ENCODE measurements at regions not wholly inside any gene's neighbourhood (a gene's known extent, or its start where the extent isn't known, plus 50 kb on each side); places are given as distances from the start of the nearest gene placed in this dataset.

DNA sequence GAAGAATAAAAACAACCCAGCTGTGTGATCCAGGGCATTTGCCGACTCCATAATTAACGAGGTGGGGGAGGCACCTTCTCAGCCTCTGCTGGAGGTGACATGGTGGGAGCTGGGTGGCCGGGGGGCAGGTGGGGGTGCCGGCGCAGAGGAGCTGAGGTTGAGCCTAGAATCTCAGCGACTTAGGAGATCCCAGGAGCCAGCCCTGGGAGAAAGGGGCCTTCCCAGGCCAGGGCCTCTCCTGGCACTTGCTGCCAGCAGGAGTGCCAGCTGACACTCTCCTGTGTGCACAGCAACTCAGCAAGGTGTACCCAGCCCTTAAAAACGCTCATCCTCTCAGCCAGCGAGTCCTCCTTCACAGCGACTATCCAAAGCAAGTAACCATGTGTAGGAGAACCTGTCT, 62.8 kb upstream of the FCN1 start:
- Histone ChIP-seq H3K79me2 (ENCODE audit: insufficient read depth) (no peaks in the 10 kb centered on the region), H3K9me2 (no peaks in the 10 kb centered on the region), H3K36me3 (replicated peaks in 1 of 2; ENCODE audit: control insufficient read depth in 1 of 2, insufficient read depth in 2 of 2, low read length in 1 of 2) (no peaks in the 10 kb centered on the region), H3K9me3 (no peaks in the 10 kb centered on the region), H3K4me3 (ENCODE audit: low read depth in 2 of 2, low read length in 1 of 2) (no peak overlapping the region), H3K27ac (ENCODE audit: low read depth in 2 of 2, low read length in 1 of 2) (no peak overlapping the region), H3K4me2 (no peak overlapping the region), H3K27me3 (ENCODE audit: insufficient read depth) (no peaks in the 10 kb centered on the region), H2AFZ (ENCODE audit: low read depth) (no peak overlapping the region), H3F3A (replicated peaks; ENCODE audit: insufficient read depth) (no peaks in the 10 kb centered on the region), H4K20me1 (ENCODE audit: insufficient read depth) (no peaks in the 10 kb centered on the region), H3K9ac (no peak overlapping the region), H3K4me1 (ENCODE audit: control insufficient read depth in 1 of 2, insufficient read depth in 2 of 2, low read depth in 1 of 2, low read length in 1 of 2) (peaks cover 0 to 5% of the 10 kb centered on the region in 2 experiments; a peak in 1 of 4 replicates)
- CTCF ChIA-PET: no interaction called here
- no peak for DNase-seq
- WGBS (ENCODE audit: low lambda C conversion rate): 43% methylated on average over 4 of the region's 9 CpGs
- POLR2A ChIA-PET: no interaction called here
- no peak for TF ChIP-seq JUND (IDR thresholded peaks at IDR 0.05)
- TF ChIP-seq YY1 (IDR thresholded peaks at IDR 0.05; ENCODE audit: low read depth): no peak
- TF ChIP-seq, protein P1, sequence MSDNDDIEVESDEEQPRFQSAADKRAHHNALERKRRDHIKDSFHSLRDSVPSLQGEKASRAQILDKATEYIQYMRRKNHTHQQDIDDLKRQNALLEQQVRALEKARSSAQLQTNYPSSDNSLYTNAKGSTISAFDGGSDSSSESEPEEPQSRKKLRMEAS (IDR thresholded peaks at IDR 0.05; ENCODE audit: low read depth): no peak
- no peak for TF ChIP-seq GABPA (IDR thresholded peaks at IDR 0.05; ENCODE audit: low read depth)
- TF ChIP-seq IRF3 (IDR thresholded peaks at IDR 0.05; ENCODE audit: low read depth, low read length): no peak
- TF ChIP-seq, protein P2, sequence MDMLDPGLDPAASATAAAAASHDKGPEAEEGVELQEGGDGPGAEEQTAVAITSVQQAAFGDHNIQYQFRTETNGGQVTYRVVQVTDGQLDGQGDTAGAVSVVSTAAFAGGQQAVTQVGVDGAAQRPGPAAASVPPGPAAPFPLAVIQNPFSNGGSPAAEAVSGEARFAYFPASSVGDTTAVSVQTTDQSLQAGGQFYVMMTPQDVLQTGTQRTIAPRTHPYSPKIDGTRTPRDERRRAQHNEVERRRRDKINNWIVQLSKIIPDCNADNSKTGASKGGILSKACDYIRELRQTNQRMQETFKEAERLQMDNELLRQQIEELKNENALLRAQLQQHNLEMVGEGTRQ (IDR thresholded peaks at IDR 0.05; ENCODE audit: borderline replicate concordance, low read depth, low read length): no peak
- no peak for TF ChIP-seq RAD21 (IDR thresholded peaks at IDR 0.05; ENCODE audit: low read length)
- TF ChIP-seq RCOR1 (IDR thresholded peaks at IDR 0.05; ENCODE audit: low read length): no peak
- no peak for TF ChIP-seq RFX5 (IDR thresholded peaks at IDR 0.05; ENCODE audit: low read length)
- TF ChIP-seq, protein P3, sequence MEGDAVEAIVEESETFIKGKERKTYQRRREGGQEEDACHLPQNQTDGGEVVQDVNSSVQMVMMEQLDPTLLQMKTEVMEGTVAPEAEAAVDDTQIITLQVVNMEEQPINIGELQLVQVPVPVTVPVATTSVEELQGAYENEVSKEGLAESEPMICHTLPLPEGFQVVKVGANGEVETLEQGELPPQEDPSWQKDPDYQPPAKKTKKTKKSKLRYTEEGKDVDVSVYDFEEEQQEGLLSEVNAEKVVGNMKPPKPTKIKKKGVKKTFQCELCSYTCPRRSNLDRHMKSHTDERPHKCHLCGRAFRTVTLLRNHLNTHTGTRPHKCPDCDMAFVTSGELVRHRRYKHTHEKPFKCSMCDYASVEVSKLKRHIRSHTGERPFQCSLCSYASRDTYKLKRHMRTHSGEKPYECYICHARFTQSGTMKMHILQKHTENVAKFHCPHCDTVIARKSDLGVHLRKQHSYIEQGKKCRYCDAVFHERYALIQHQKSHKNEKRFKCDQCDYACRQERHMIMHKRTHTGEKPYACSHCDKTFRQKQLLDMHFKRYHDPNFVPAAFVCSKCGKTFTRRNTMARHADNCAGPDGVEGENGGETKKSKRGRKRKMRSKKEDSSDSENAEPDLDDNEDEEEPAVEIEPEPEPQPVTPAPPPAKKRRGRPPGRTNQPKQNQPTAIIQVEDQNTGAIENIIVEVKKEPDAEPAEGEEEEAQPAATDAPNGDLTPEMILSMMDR (IDR thresholded peaks at IDR 0.05): no peak
- no peak for TF ChIP-seq MEF2A (IDR thresholded peaks at IDR 0.05; ENCODE audit: borderline replicate concordance, low read depth)
- TF ChIP-seq SIN3A (IDR thresholded peaks at IDR 0.05; ENCODE audit: borderline replicate concordance, low read depth, low read length): no peak
- TF ChIP-seq RXRA (IDR thresholded peaks at IDR 0.05; ENCODE audit: borderline replicate concordance, low read depth): no peak

- Histone ChIP-seq H3K36me3 (replicated peaks in 1 of 2; ENCODE audit: control insufficient read depth in 1 of 2, insufficient read depth in 2 of 2, low read length in 1 of 2) (no peaks in the 10 kb centered on the region), H3K27ac (ENCODE audit: low read depth in 2 of 2, low read length in 1 of 2) (no peak overlapping the region), H2AFZ (ENCODE audit: low read depth) (no peak overlapping the region), H3F3A (replicated peaks; ENCODE audit: insufficient read depth) (no peaks in the 10 kb centered on the region), H3K27me3 (ENCODE audit: insufficient read depth) (no peaks in the 10 kb centered on the region), H3K4me1 (ENCODE audit: control insufficient read depth in 1 of 2, insufficient read depth in 2 of 2, low read depth in 1 of 2, low read length in 1 of 2) (peaks cover 0 to 5% of the 10 kb centered on the region in 2 experiments; a peak in 1 of 4 replicates), H3K4me3 (ENCODE audit: low read depth in 2 of 2, low read length in 1 of 2) (no peak overlapping the region), H3K4me2 (no peak overlapping the region), H4K20me1 (ENCODE audit: insufficient read depth) (no peaks in the 10 kb centered on the region), H3K9me3 (no peaks in the 10 kb centered on the region), H3K9ac (no peak overlapping the region), H3K79me2 (ENCODE audit: insufficient read depth) (no peaks in the 10 kb centered on the region), H3K9me2 (no peaks in the 10 kb centered on the region)
- ChIA-PET CTCF (no interaction called here), POLR2A (no interaction called here)
- TF ChIP-seq, protein P3 (IDR thresholded peaks at IDR 0.05): no peak
- TF ChIP-seq JUND (IDR thresholded peaks at IDR 0.05): no peak
- WGBS (ENCODE audit: low lambda C conversion rate): 22% methylated on average over 10 of the region's 10 CpGs
- DNase-seq: no peak
Measured at GRCh38 chr9:134980991-134981390, 63.3 kb upstream of the FCN1 start.
